ENCODE measurements at regions not wholly inside any gene's neighbourhood (a gene's known extent, or its start where the extent isn't known, plus 50 kb on each side); places are given as distances from the start of the nearest gene placed in this dataset.
"Not testable (repeated sequence)": the region's sequence is repeated elsewhere in the genome, so short reads cannot be mapped to it uniquely, and the experiment has no call there.

DNA sequence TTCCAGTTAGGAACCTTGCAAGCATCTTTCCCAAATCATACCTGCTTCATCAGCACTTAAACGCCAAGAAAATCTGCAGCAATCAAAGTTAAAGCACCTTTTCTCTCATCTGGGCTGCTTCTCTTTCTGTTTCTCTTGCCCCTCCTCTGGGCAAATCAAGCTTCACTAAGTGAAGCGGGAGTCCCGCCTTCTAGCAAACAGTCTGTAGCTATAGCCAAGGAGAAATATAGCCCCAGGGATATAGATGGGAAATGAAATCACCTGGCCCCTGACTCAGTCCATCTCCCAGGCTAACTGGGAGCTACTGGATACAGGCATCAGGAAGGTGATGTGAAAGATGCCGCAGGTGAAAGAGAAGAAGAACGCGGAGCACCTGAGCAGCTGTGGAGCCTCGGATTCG, 481.9 kb downstream of the C6orf118 start:
- no peak for DNase-seq (ENCODE audit: low read depth, low spot score)

DNA sequence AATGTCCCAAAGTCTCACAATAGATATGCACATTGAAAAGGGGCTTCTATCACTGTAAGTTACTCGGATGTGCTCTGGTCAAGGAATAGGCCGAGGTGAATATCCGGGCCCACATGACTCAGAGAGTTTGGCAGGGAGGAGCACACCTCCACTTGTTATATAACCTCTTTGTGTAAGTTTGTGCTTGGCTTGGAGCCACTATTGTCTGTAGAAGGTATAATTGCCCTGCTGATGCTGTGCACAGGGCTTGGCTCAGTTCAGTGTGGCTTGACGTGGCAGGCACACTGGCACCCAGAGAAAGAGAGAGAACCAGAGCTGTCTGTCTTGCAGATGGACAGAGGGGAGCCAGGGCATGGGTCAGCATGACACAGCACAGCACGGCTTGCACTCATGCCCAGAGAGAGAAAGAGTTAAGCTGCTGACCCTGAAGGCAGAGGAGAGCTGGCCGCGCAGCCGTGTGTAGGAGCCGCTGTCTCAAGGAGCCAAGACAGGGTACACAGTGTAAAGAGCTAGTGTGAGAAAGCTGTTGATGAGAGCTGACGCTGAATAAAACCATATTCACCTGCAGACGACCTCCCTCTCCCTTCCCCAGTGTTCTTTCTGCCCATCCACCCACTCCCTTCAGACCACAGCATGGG, 482.5 kb downstream of the C6orf118 start:
- DNase-seq (ENCODE audit: low read depth, low spot score), result no peak

DNA sequence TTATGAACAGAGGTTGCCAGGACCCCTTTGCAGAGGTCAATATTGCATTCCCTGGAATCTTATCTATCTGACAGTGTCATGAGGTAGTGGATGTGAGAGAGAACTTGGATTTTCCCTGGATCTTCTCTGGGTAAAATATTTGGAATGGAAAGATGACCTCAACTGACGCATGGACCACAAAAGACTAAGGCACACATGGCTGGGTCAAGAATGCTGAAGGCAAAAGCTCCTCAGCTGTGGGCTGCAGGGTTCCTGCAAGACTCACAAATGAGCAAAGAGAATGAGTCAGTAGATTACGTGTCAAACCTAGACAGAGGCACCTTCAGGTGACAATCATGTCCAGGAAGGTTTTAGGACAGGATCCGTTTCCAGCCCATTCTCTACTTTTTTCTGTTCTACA, 484.0 kb downstream of the C6orf118 start:
- DNase-seq (ENCODE audit: low read depth, low spot score), result no peak

DNA sequence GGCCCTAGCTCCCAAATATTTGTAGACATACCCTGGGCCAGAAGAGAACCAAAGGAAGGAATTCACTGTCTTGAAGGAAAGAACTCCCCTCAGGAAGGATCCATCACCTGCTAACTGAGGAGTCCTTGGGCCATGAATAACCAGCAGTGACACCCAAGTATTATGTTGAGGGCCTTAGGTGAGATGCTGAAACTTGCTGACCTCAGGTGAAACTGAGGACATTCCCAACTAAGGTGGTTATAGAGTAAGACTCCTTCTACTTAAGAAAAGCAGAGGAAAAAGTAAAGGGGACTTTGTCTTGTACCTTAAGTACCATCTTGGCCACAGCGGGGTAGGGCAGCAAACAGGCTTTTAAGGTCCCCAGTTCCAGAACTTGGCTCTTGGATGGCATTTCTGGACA, 491.7 kb downstream of the C6orf118 start:
- no peak for DNase-seq (ENCODE audit: low read depth, low spot score)

DNA sequence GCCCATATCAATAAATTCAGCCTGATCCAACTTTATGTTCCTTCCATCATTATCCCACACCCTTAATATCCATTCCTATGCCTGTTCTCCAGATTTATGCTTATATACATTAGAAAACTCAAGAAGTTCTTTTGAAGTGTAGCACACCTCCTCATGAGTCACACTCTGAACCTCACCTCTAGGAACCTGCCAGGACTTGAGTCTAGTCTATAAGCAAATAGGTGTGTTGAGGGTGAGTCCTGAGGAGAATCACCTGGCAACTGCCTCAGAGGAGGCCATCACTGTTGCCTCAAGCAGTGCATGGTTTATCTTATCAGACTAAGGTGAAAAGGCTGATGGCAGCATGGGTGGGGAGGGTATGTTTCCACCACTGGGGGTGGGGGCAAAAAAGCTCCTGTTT, 496.7 kb downstream of the C6orf118 start:
- no peak for DNase-seq (ENCODE audit: low read depth, low spot score)

DNA sequence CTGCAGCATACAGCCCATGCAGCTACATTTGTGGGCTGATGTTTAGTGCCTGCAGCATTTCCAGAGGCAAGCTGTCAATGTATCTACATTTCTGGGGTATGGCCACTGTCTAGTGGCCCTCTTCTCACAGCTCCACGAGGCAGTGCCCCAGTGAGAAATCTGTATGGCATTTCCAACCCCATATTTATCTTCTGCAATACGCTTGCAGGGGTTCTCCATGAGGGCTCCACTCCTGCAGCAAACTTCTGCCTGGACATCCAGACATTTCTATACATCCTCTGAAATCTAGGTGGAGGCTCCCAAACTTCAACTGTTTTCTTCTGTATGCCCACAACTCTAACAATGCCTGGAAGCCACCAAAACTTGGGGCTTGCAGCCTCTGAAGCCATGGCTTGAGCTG, 502.3 kb downstream of the C6orf118 start:
- DNase-seq (ENCODE audit: low read depth, low spot score), result no peak

DNA sequence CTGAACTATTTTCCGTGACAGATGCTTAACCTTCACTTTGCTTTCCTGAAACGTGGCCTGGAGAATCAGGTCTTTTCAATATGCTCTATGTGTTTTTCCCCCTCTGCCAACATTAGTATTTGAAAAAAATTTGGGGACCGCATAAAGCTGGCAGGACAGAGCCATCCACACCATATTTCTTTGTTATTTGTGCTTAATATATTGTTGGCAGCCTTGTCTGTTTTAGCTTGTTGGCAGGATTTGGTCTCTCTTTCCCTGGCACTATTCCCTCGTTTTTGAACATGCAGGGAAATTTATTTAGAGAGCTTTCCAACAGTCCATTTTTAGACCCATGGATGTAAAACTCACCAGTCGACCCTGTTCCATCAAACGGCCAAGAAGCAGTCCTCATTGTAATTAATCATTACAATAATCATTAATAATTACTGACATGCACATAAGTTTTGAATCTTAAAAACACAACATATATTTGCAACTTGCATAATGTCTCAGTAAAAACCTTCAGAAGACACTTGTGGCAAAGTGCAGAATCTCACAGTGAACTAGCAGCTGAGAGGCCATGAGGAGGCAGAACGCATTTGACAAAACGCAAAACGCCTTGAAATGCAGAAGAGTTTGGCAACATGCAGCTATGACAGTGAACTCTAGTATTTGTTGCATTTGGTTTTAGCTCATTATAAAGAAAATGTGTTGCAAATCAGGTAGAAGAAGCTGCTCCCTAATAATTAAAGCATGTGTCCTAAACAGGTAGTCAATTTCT, 514.2 kb downstream of the C6orf118 start:
- no peak for DNase-seq (ENCODE audit: low read depth, low spot score)

DNA sequence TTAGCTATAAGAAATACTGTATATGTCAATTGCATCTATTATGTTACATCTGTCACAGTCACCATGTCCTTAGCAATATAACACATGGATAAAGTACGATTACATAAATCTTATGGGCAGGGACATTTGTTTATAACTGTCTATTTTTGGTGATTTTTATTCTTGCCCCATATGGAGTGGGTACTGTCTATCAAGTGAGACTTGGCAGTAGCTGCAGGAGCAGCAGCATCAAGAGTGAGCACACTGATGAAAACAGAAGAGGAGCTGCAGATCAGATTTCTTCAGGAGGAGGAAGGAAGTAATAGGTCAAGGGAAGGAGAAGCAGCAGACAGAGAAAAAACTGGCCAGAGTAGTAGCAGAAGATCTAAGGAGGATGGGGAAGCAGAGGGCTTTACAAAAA, 516.7 kb downstream of the C6orf118 start:
- DNase-seq (ENCODE audit: low read depth, low spot score), result no peak

DNA sequence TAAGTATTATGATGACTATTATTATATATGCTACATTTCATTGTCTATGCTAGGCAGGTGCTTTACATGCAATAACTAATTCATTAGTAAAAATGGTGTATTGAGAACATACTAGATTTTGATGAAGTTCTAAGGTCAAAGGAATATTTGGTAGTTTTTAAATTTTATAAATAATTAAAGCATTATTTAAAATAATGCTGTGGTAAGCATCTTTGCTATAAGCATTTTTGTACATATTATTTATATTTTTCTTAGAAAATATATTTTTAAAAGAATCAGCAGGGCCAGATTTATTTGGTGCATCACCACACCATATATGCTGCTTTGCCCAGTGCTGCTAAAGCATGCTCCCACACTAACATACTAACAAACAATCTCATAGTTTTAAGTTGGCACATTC, 517.9 kb downstream of the C6orf118 start:
- no peak for DNase-seq (ENCODE audit: low read depth, low spot score)

DNA sequence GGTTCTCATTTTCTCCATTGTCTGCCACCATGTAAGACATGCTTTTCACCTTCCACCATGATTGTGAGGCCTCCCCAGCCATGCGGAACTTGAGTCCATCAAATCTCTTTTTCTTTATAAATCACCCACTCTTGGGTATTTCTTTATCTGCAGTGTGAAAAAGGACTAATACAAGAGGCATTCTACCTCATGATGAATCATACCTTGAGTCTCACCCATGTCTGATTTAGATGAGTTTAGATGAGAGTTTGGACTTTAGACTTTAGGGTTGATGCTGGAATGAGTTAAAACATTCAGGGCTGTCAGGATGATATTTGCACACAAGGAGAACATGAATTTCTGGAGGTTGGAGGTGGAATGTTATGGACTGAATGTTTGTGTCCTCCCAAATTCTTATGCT, 545.6 kb downstream of the C6orf118 start:
- DNase-seq (ENCODE audit: low read depth, low spot score), result no peak

DNA sequence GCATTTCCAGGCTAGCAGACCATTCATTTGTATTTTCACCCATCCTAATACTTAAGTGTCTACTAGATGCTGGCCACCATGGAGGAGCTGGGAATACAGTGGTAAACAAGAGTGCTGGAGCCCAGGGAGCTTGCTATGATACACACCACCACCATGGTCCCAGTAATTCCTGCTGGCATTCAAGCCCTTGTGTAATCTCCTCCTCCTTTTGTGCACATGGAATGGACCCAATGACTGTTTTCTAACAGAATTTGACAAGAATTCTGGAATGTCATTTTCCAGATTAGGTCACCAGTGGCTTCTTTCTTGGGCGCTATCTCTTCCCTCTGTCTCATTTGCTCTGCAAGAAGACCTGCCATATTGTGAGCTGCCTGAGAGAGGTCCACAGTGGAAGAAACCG, 552.0 kb downstream of the C6orf118 start:
- no peak for DNase-seq (ENCODE audit: low read depth, low spot score)

DNA sequence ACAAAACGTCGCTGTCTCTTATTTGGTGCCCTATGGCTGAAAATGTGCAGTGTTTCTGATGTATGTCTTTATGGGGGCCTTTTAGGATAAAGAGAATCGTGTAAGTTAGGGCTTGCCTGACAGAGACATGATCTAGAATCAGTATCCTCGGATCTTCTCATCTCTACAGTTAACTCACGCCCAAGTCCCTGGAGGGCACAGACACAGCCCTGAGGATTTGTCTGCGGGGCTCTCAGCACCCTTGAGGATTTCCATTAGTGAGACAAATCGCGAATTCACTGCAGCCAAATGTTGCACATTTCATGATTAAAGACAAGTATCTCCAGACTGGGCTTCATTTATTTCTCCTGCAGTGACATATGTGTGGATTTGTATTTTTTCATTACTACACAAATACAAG, 552.7 kb downstream of the C6orf118 start:
- DNase-seq (ENCODE audit: low read depth, low spot score), result no peak

DNA sequence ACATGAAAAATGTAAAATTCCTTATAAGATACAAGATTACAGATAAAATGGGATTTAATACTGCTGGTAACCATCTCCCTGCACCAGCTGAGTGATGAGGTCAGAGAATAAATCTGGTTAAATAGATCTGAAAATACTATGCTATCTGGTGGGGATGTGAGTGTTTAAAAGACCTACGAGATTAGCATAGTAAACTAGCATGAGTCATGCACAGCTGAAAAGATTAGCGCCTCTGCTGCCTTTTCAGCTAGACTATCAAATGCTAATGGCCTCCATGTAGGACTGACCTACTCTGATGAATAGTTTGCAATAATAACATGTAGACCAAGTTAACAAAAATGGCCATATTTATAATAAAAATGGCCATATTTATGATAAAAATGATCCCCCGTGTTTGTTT, 553.3 kb downstream of the C6orf118 start:
- no peak for DNase-seq (ENCODE audit: low read depth, low spot score)

DNA sequence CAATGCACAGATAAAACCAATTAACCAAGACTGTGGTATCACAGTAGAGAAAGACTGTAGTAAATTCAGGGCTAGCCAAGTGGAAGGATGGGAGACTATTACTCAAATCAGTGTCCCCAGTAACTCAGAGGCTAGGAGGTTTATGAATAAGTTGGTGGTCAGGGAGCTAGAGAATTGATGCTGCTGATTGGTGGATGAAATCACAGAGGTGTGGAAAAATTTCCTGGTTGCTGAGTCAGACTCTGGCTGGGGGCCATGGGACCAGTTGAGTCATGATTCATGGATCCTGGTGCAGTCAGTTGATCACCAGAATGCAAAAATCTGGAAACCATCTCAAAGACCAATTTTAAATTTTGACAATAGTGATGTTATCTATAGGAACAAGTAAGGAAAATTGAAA, 555.9 kb downstream of the C6orf118 start:
- no peak for DNase-seq (ENCODE audit: low read depth, low spot score)

DNA sequence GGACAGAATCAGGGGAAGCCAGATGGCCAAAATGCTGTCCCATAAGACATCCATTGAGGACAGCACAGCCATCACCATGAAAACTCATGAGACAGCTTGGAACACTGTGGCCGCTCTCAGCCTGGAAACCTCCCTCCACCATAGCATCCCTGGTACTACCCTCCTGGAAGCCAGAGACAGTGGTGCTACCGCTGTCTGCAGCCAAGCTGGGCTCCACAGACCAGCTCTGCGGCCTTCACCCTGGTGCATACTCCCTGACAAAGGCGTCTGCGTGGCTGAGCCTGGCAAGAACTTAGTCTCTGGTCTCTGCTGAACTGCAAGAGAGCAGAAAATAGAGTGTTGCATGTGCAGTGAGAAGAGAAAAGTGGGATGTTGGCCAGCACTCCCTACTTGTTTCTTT, 558.0 kb downstream of the C6orf118 start:
- no peak for DNase-seq (ENCODE audit: low read depth, low spot score)

DNA sequence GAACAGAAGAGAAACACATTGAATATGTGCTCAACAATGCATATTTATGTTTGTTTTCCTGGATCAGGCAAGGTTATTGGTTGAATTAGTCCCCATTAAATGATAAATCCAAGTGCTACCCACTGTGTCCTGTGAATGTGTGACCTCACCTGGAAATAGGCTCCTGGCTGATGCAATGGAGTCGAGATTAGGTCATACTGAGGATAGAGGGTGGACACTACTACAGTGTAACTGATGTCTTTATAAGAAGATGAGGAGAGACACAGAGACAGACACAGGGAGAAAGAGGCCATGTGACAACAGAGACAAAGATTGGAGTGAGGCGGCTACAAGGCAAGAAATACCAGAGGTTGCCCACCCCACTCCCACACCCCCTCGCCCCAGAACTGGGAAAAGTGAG, 559.3 kb downstream of the C6orf118 start:
- DNase-seq (ENCODE audit: low read depth, low spot score), result no peak

DNA sequence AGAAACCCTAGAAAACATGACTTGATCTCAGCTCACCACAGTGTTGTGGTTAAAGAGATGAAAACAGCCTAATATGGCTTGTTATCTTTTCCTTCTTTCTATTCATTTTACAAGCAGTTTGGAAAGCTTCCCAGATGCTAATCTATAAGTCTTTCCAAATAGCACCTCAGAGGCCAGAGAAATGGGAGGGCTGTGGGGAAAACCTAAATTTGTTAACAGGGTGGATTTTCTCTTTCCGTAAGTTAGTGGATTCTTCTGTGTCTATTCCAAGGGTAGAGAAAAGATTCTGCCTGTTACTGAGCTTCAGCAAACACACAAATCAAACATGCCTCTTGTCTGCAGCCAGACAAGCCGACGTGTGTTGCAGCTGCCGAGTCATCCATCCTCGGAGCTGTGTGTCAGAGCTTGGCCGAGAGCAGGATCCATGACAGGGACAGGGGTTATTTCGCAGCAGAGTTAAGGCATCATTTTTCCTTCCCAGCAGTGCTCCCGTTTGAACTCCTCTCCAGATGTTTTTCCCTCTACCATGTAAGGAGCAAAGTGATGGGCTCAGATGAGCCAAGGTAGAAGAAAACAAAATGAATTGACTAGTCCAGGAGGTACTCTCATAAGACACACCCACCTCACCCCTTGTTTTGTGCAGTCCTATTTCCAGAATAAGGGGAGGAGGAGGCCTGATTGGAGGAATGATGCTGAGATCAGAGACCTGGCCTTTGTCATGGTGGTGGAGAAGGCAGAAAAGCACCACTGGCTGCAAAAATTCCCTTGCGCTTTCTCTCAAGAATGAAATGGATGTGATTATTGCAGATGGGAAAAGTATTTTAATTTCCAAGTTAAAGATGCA, 560.0 kb downstream of the C6orf118 start:
- no peak for DNase-seq (ENCODE audit: low read depth, low spot score)

DNA sequence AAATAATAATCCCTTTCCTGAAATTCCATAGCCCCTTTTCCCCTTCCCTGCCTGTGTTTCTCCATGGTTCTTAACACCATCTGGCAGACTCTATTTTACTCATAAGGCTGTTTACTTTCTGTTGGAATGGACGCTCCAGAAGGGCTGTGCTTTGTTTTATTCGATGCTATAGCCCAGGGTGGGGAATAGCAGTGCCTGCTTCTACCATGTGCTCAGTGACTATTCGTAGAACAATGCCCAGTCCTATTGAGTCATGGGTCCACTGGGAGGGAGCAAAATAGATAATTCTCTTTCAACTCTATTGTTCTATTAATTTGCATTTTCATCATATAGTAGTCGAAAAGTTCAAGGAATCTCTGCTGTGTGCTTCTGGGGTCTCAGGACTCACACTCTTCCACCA, 565.1 kb downstream of the C6orf118 start:
- DNase-seq (ENCODE audit: low read depth, low spot score), result no peak

DNA sequence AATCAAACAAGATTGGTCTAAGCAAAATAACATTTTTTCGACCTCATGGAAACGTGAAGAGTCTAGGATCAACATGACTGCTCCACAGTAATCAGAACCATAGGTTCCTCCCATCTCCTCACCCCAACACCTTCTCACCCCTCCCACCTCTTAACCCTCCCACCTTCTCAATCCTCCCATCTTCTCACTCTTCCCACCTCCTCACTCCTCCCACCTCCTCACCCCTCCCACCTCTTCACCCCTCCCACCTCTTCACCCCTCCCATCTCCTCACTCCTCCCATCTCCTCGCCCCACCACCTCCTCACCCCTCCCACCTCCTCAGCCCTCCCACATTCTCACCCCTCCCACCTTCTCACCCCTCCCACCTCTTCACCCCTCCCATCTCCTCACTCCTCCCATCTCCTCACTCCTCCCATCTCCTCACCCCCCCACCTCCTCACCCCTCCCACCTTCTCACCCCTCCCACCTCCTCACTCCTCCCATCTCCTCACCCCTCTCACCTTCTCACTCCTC, 567.4 kb downstream of the C6orf118 start:
- DNase-seq (ENCODE audit: low read depth, low spot score), result no peak

DNA sequence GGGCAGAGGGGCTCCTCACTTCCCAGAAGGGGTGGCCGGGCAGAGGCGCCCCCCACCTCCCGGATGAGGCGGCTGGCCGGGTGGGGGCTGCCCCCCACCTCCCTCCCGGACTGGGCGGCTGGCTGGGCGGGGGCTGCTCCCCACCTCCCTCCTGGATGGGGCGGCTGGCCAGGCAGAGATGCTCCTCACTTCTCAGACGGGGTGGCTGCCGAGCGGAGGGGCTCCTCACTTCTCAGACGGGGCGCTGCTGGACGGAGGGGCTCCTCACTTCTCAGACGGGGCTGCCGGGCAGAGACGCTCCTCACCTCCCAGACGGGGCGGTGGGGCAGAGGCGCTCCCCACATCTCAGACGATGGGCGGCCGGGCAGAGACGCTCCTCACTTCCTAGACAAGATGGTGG, 573.3 kb downstream of the C6orf118 start:
- not testable (repeated sequence) for DNase-seq (ENCODE audit: low read depth, low spot score)

DNA sequence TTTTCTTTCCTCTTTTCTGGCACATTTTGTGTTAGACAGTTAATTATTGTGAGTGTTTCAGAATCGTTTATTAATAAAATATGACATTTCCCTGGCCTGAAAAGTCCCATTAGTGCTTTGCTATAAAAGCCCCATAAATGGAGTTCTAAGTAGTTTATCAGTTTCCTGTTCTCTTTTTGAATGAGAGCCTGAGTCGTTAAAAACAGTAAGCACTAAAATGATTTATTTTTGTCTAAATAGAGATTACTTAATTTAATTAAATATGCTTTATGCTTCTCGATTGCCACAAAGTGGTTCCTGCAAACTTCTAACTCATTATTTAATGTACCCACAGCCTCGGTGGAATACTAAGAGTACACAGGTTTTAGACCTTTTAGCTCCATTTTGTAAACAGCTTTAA, 577.9 kb downstream of the C6orf118 start:
- no peak for DNase-seq (ENCODE audit: low read depth, low spot score)

DNA sequence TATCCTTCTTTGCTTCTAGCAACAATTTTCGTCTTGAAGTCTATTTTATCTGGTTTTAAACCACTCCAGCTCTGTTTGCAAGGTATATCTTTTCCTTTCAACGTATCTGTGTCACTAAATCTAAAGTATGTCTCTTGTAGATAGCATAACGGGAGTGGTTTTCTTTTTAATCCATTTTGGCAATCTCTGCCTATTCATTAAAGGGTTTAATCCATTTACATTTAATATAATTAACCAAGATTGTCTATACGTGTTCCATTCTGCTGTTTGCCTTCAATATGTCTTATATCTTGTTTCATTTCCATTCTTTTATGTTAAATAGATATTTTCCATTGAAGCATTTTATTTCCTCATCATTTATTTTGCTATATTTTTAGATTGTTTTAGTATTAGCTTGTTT, 587.9 kb downstream of the C6orf118 start:
- no peak for DNase-seq (ENCODE audit: low read depth, low spot score)

DNA sequence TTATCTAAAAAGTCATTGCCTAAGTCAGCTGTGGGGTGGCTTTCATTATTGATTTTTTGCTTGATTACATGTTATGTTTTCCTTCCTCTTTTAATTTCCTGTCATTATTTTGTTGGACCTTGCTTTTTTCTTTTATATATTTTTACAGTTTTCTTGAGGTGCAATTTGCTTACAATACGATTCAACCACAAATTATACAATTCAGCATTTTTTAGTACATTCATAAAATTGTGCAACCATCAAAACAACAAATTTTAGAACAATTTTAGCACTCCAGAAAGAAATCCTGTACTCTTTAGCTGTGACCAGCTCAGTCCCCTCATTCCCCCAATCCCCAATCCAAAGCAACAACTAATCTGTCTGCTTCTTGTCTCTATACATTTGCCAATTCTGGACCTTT, 608.9 kb downstream of the C6orf118 start:
- DNase-seq (ENCODE audit: low read depth, low spot score), result no peak
